T-helper 1 cell (primary cell): ENCODE measurements at regions not wholly inside any gene's neighbourhood (a gene's known extent, or its start where the extent isn't known, plus 50 kb on each side); places are given as distances from the start of the nearest gene placed in this dataset.

Experiments used
- DNase-seq, 5 donors: peaks; one replicate each; pipeline ENCODE4 v3.0.0-alpha.2; 2012 to 2020

- no peak for DNase-seq
These were observed 183.3 kb upstream of the PRKCQ start for GRCh38 chr10:6763423-6763822.

- DNase-seq, result no peak
These were observed 182.9 kb upstream of the PRKCQ start for GRCh38 chr10:6763001-6763400.

- no peak for DNase-seq
These were observed 179.9 kb upstream of the PRKCQ start for GRCh38 chr10:6759961-6760360.

GRCh38 chr10:6757158-6757557 lies 177.1 kb upstream of the PRKCQ start:
- DNase-seq, result no peak

GRCh38 chr10:6756716-6757115 lies 176.6 kb upstream of the PRKCQ start:
- no peak for DNase-seq

GRCh38 chr10:6755781-6756460 lies 175.8 kb upstream of the PRKCQ start:
- DNase-seq, result peak in 1 of 5 donors; percentile 21

GRCh38 chr10:6753644-6754043 lies 173.6 kb upstream of the PRKCQ start:
- DNase-seq, result no peak

GRCh38 chr10:6751363-6751762 lies 171.3 kb upstream of the PRKCQ start:
- DNase-seq, result no peak

- DNase-seq, result no peak
These were observed 169.0 kb upstream of the PRKCQ start for GRCh38 chr10:6748981-6749635.

- DNase-seq, result no peak
These were observed 168.0 kb upstream of the PRKCQ start for GRCh38 chr10:6748029-6748428.

GRCh38 chr10:6746782-6747181 lies 166.7 kb upstream of the PRKCQ start:
- no peak for DNase-seq

- no peak for DNase-seq
These were observed 163.3 kb upstream of the PRKCQ start for GRCh38 chr10:6743291-6743849.

- no peak for DNase-seq
These were observed 161.5 kb upstream of the PRKCQ start for GRCh38 chr10:6741541-6741941.

GRCh38 chr10:6739530-6740174 lies 159.6 kb upstream of the PRKCQ start:
- DNase-seq, result no peak

GRCh38 chr10:6738112-6738768 lies 158.2 kb upstream of the PRKCQ start:
- DNase-seq, result peak in 1 of 5 donors; percentile 10

- no peak for DNase-seq
These were observed 157.7 kb upstream of the PRKCQ start for GRCh38 chr10:6737758-6738111.

GRCh38 chr10:6737080-6737641 lies 157.1 kb upstream of the PRKCQ start:
- no peak for DNase-seq

GRCh38 chr10:6734286-6734685 lies 154.2 kb upstream of the PRKCQ start:
- DNase-seq, result no peak

GRCh38 chr10:6729861-6730344 lies 149.8 kb upstream of the PRKCQ start:
- no peak for DNase-seq

GRCh38 chr10:6729071-6729774 lies 149.1 kb upstream of the PRKCQ start:
- no peak for DNase-seq

GRCh38 chr10:6726924-6727323 lies 146.8 kb upstream of the PRKCQ start:
- no peak for DNase-seq

GRCh38 chr10:6722616-6723004 lies 142.5 kb upstream of the PRKCQ start:
- no peak for DNase-seq
